ENCODE measurements at regions not wholly inside any gene's neighbourhood (a gene's known extent, or its start where the extent isn't known, plus 50 kb on each side); places are given as distances from the start of the nearest gene placed in this dataset.

DNA sequence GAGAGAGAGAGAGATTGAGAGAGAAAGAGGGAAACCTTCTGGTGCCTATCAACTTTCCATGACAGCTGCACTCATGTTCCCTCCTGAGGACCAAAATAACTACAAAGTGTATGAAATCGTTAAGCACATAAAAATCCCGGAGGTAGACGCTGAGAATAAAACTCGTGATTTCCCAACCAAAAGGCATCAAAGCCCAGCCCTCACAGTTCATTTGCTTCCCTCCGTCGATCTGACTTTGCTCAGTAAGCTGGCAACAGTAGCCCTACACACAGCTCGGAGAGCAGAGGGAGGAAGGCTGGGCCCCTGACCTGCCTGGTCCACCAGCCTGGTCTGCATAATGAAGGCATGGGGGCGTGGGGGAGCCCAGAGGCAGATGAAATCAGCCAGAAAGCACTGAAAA lies 273.9 kb upstream of the ZFHX3 start:
- TF ChIP-seq EZH2 (IDR thresholded peaks at IDR 0.05) (no peak), CBX3 (IDR thresholded peaks at IDR 0.05; ENCODE audit: low read depth) (no peak), TCF7L2 (IDR thresholded peaks at IDR 0.05; ENCODE audit: borderline replicate concordance, extremely low read depth, insufficient read depth, insufficient read length) (no peak), SP1 (IDR thresholded peaks at IDR 0.05; ENCODE audit: low read depth) (no peak), ELF1 (IDR thresholded peaks at IDR 0.05; ENCODE audit: borderline replicate concordance, low read depth) (no peak)

GRCh38 chr16:73319737-73320136 lies 271.8 kb upstream of the ZFHX3 start:
- H3K36me3 ChIP-seq (ENCODE audit: control insufficient read depth in 1 of 2, insufficient read depth in 2 of 2, low read length in 2 of 2), result no peaks in the 10 kb centered on the region
- H3K4me3 ChIP-seq (replicated peaks in 1 of 2; ENCODE audit: low read depth in 1 of 2, low read length in 2 of 2), result no peak overlapping the region
- H4K20me1 ChIP-seq (ENCODE audit: insufficient read depth), result no peaks in the 10 kb centered on the region
- intact Hi-C loops (cut with micrococcal nuclease), result no loop called here
- H3K27ac ChIP-seq (ENCODE audit: low read depth, low read length), result no peak overlapping the region
- RAD21 ChIA-PET (ENCODE audit: low non-redundant PET in 1 of 2, low total read pairs in 2 of 2, uncharacterized antibody in 2 of 2, unreplicated experiment in 2 of 2), result no interaction called here
- ATAC-seq (no peak), DNase-seq (ENCODE audit: low read depth, low spot score) (no peak)
- CTCF ChIA-PET, result no interaction called here
- peaks cover 36% of the 10 kb centered on the region for H3K27me3 ChIP-seq (ENCODE audit: insufficient read depth, low read length)
- TF ChIP-seq SIN3A (IDR thresholded peaks at IDR 0.05; ENCODE audit: low read depth), result no peak
- TF ChIP-seq CTCF (IDR thresholded peaks at IDR 0.05 in 2 of 3, conservative IDR thresholded peaks at IDR 0.05 in 1 of 3; ENCODE audit: borderline replicate concordance in 1 of 3, insufficient read depth in 1 of 3, low read depth in 2 of 3, low read length in 2 of 3), result no peak
- no peak for TF ChIP-seq SRF (IDR thresholded peaks at IDR 0.05; ENCODE audit: low read depth)
- no peak for TF ChIP-seq RAD21 (IDR thresholded peaks at IDR 0.05; ENCODE audit: low read depth)
- TF ChIP-seq CBX3 (IDR thresholded peaks at IDR 0.05; ENCODE audit: low read depth), result no peak
- TF ChIP-seq FOSL1 (IDR thresholded peaks at IDR 0.05; ENCODE audit: low read depth), result no peak
- TF ChIP-seq, protein P1, sequence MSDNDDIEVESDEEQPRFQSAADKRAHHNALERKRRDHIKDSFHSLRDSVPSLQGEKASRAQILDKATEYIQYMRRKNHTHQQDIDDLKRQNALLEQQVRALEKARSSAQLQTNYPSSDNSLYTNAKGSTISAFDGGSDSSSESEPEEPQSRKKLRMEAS (IDR thresholded peaks at IDR 0.05), result no peak
- no peak for TF ChIP-seq EZH2phosphoT487 (IDR thresholded peaks at IDR 0.05; ENCODE audit: borderline replicate concordance)
- no peak for TF ChIP-seq POLR2AphosphoS5 (IDR thresholded peaks at IDR 0.05; ENCODE audit: low read depth, low read length)
- no peak for TF ChIP-seq ZNF274 (IDR thresholded peaks at IDR 0.05; ENCODE audit: low read depth, low read length)
- no peak for TF ChIP-seq EGR1 (IDR thresholded peaks at IDR 0.05; ENCODE audit: low read depth)
- H3K9me2 ChIP-seq (ENCODE audit: insufficient read depth), result no peaks in the 10 kb centered on the region
- no peak overlapping the region for H3K9ac ChIP-seq (ENCODE audit: low read length)
- no TSS peak for BruUV-seq (replicated peaks)
- POLR2A ChIA-PET, result no interaction called here
- no peak overlapping the region for H3K4me2 ChIP-seq (ENCODE audit: low read length)
- no peaks in the 10 kb centered on the region for H3K4me1 ChIP-seq (ENCODE audit: control insufficient read depth in 1 of 2, insufficient read depth in 2 of 2, low read length in 2 of 2)
- H3K9me3 ChIP-seq (ENCODE audit: control insufficient read depth in 1 of 2, insufficient read depth in 1 of 2, low read depth in 1 of 2, low read length in 2 of 2), result no peaks in the 10 kb centered on the region
- H3K79me2 ChIP-seq (ENCODE audit: insufficient read depth, low read length), result no peaks in the 10 kb centered on the region
- no peak overlapping the region for H2AFZ ChIP-seq (ENCODE audit: low read depth, low read length, poor library complexity, severe bottlenecking)

More for the DNA sequence above, 273.9 kb upstream of the ZFHX3 start:
- Histone ChIP-seq H3K9me3 (ENCODE audit: control insufficient read depth in 1 of 2, insufficient read depth in 1 of 2, low read depth in 1 of 2, low read length in 2 of 2) (no peaks in the 10 kb centered on the region), H3K36me3 (ENCODE audit: control insufficient read depth in 1 of 2, insufficient read depth in 2 of 2, low read length in 2 of 2) (no peaks in the 10 kb centered on the region), H3K9me2 (ENCODE audit: insufficient read depth) (no peaks in the 10 kb centered on the region), H3K4me3 (replicated peaks in 1 of 2; ENCODE audit: low read depth in 1 of 2, low read length in 2 of 2) (no peak overlapping the region), H3K9ac (ENCODE audit: low read length) (no peak overlapping the region), H4K20me1 (ENCODE audit: insufficient read depth) (no peaks in the 10 kb centered on the region), H3K79me2 (ENCODE audit: insufficient read depth, low read length) (no peaks in the 10 kb centered on the region), H3K27me3 (ENCODE audit: insufficient read depth, low read length) (peaks cover 44% of the 10 kb centered on the region), H2AFZ (ENCODE audit: low read depth, low read length, poor library complexity, severe bottlenecking) (no peak overlapping the region), H3K4me1 (ENCODE audit: control insufficient read depth in 1 of 2, insufficient read depth in 2 of 2, low read length in 2 of 2) (no peaks in the 10 kb centered on the region), H3K4me2 (ENCODE audit: low read length) (no peak overlapping the region), H3K27ac (ENCODE audit: low read depth, low read length) (no peak overlapping the region)
- ChIA-PET RAD21 (ENCODE audit: low non-redundant PET in 1 of 2, low total read pairs in 2 of 2, uncharacterized antibody in 2 of 2, unreplicated experiment in 2 of 2) (no interaction called here), POLR2A (no interaction called here), CTCF (no interaction called here)
- DNase-seq (ENCODE audit: low read depth, low spot score) (no peak), ATAC-seq (no peak)
- no TSS peak for BruUV-seq (replicated peaks)
- intact Hi-C loops (cut with micrococcal nuclease), result no loop called here
